GM12878 (cell line): ENCODE measurements at regions not wholly inside any gene's neighbourhood (a gene's known extent, or its start where the extent isn't known, plus 50 kb on each side); places are given as distances from the start of the nearest gene placed in this dataset.

Experiments
- ATAC-seq: fragments of 200-7000 bp; cut with Tn5 transposase; 3 replicates; pipeline ENCODE4 v1.9.1; 2020; ENCODE audit warnings: mild to moderate bottlenecking, moderate library complexity
- BruUV-seq: library from RNA; stranded (reverse); fragments of 400-500 nt; replicated peaks from 2 replicates; lab custom pipeline; 2021; lab: Mats Ljungman, UMichigan
- CTCF ChIA-PET: fragments of 300-600 bp; sonication (Branson Sonifier 250); formaldehyde crosslinking; extraction: SDS; loops from one replicate; lab custom pipeline; 2021; ENCODE audit warnings: inconsistent platforms; lab: Yijun Ruan, JAX
- POLR2A ChIA-PET: fragments of 350-600 bp; formaldehyde crosslinking; extraction: SDS; loops from one replicate; lab custom pipeline; 2021; ENCODE audit warnings: inconsistent platforms; lab: Charles Lee
- RAD21 ChIA-PET: fragments of 300-600 bp; sonication (Branson Sonifier 250); formaldehyde crosslinking; loops from one replicate; lab custom pipeline; 2023; ENCODE audit warnings: antibody characterized with exemption; ENCODE audit not compliant: unreplicated experiment; lab: Charles Lee
- SMC1A ChIA-PET: fragments of 300-600 bp; sonication (Branson Sonifier 250); formaldehyde crosslinking; loops from one replicate; lab custom pipeline; 2023; ENCODE audit not compliant: unreplicated experiment, uncharacterized antibody; lab: Charles Lee
- DNase-seq: peaks from one replicate; pipeline ENCODE4 v3.0.0-alpha.2; 2011; ENCODE audit warnings: low read depth, low spot score
- FAIRE-seq: peaks from 3 replicates; lab custom pipeline; 2011; peaks lifted over from hg19 to GRCh38; lab: Jason Lieb, UNC
- H2AFZ ChIP-seq: 2 replicates; pipeline ENCODE4 v1.6.0; 2011; ENCODE audit warnings: low read depth, low read length, control low read depth; ENCODE audit not compliant: control insufficient read depth
- H3K27ac ChIP-seq: 2 replicates; pipeline ENCODE4 v1.5.1; 2011; ENCODE audit warnings: control low read depth; ENCODE audit not compliant: control insufficient read depth, insufficient read depth
- H3K27me3 ChIP-seq, 2 experiments: replicated peaks in 1 of 2; 2 replicates each; pipeline versions ENCODE4 v1.6.0 to v1.6.1; 2011; ENCODE audit warnings: low read length in 1 of 2; ENCODE audit not compliant: control insufficient read depth in 2 of 2, insufficient read depth in 2 of 2
- H3K36me3 ChIP-seq, 2 experiments: 2 replicates each; pipeline ENCODE4 v1.5.1; 2011; ENCODE audit warnings: low read length in 1 of 2; ENCODE audit not compliant: control insufficient read depth in 2 of 2, insufficient read depth in 2 of 2
- H3K4me1 ChIP-seq: 2 replicates; pipeline ENCODE4 v1.6.1; 2011; ENCODE audit warnings: mild to moderate bottlenecking, low read length, moderate library complexity, mixed read lengths; ENCODE audit not compliant: control insufficient read depth, insufficient read depth
- H3K4me2 ChIP-seq: 2 replicates; pipeline ENCODE4 v1.6.0; 2011; ENCODE audit warnings: control low read depth; ENCODE audit not compliant: control insufficient read depth, insufficient read depth
- H3K4me3 ChIP-seq: fragments of 200-600 bp; sonication (generic); 2 replicates; pipeline ENCODE4 v1.5.1; 2016
- H3K79me2 ChIP-seq: 2 replicates; pipeline ENCODE4 v1.6.0; 2011; ENCODE audit warnings: low read length; ENCODE audit not compliant: control insufficient read depth, insufficient read depth
- H3K9ac ChIP-seq: 2 replicates; pipeline ENCODE4 v1.8.0; 2011; ENCODE audit warnings: low read length, control low read depth, mixed read lengths; ENCODE audit not compliant: control insufficient read depth, insufficient read depth
- H3K9me3 ChIP-seq: replicated peaks from 3 replicates; pipeline ENCODE4 v1.5.1; 2011; ENCODE audit warnings: mild to moderate bottlenecking, low read length; ENCODE audit not compliant: control insufficient read depth, insufficient read depth
- H4K20me1 ChIP-seq: 2 replicates; pipeline ENCODE4 v1.6.0; 2011; ENCODE audit not compliant: control insufficient read depth, insufficient read depth
- BACH1 ChIP-seq: fragments of 450-650 bp; IDR thresholded peaks from 2 replicates; pipeline ENCODE4 v1.6.1; 2017; ENCODE audit warnings: mild to moderate bottlenecking, borderline replicate concordance
- CBFB ChIP-seq: IDR thresholded peaks from 2 replicates; pipeline ENCODE4 v1.6.1; 2016; ENCODE audit warnings: antibody characterized with exemption, low read depth
- CEBPZ ChIP-seq: fragments of 150-350 bp; IDR thresholded peaks from 2 replicates; pipeline ENCODE4 v1.6.1; 2016; ENCODE audit warnings: low read depth, low read length
- EZH2 ChIP-seq: IDR thresholded peaks from 2 replicates; pipeline ENCODE4 v1.6.1; 2012; ENCODE audit warnings: low read depth, mild to moderate bottlenecking, control low read depth, inconsistent platforms, low read length, borderline replicate concordance; ENCODE audit not compliant: control insufficient read depth
- IKZF1 ChIP-seq: fragments of 450-650 bp; conservative IDR thresholded peaks from 2 replicates; pipeline ENCODE4 v1.6.1; 2017; ENCODE audit warnings: antibody characterized with exemption, mild to moderate bottlenecking
- IKZF2 ChIP-seq, 2 experiments: fragments of 450-650 bp; IDR thresholded peaks; 2 replicates each; pipeline ENCODE4 v1.6.1; 2017; ENCODE audit warnings: mild to moderate bottlenecking in 2 of 2, moderate library complexity in 2 of 2
- JUNB ChIP-seq: IDR thresholded peaks from 2 replicates; pipeline ENCODE4 v1.6.1; 2016; ENCODE audit warnings: antibody characterized with exemption, mild to moderate bottlenecking
- NBN ChIP-seq: fragments of 450-650 bp; IDR thresholded peaks from 2 replicates; pipeline ENCODE4 v1.6.1; 2016
- NKRF ChIP-seq: fragments of 450-650 bp; conservative IDR thresholded peaks from 2 replicates; pipeline ENCODE4 v1.6.1; 2017; ENCODE audit warnings: mild to moderate bottlenecking, moderate library complexity
- NRF1 ChIP-seq: conservative IDR thresholded peaks from 2 replicates; pipeline ENCODE4 v1.6.1; 2011; ENCODE audit warnings: mild to moderate bottlenecking, low read depth, low read length, improper control_type of control experiment
- PAX5 ChIP-seq: IDR thresholded peaks from 2 replicates; pipeline ENCODE4 v1.6.1; 2011; ENCODE audit warnings: low read depth, low read length, borderline replicate concordance
- RCOR1 ChIP-seq: conservative IDR thresholded peaks from 2 replicates; pipeline ENCODE4 v1.6.1; 2012; ENCODE audit warnings: low read depth, low read length, improper control_type of control experiment
- RUNX3 ChIP-seq: IDR thresholded peaks from 2 replicates; pipeline ENCODE4 v1.6.1; 2012; ENCODE audit warnings: low read length, inconsistent platforms
- YY1 ChIP-seq: IDR thresholded peaks from 2 replicates; pipeline ENCODE4 v1.6.1; 2011; ENCODE audit warnings: low read depth, mild to moderate bottlenecking, low read length
- ZBED1 ChIP-seq: IDR thresholded peaks from 2 replicates; pipeline ENCODE4 v1.6.1; 2016; ENCODE audit warnings: borderline replicate concordance
- ZBTB4 ChIP-seq: fragments of 450-650 bp; formaldehyde crosslinking; IDR thresholded peaks from 2 replicates; pipeline ENCODE4 v1.4.0; 2022; ENCODE audit warnings: mild to moderate bottlenecking, moderate library complexity
- ZNF274 ChIP-seq: IDR thresholded peaks from one replicate; pipeline ENCODE4 v1.8.0; 2011; ENCODE audit not compliant: insufficient read length, insufficient read depth
- WGBS: methylation state at CpG from one replicate; pipeline ENCODE4 v1.1.6; 2016; ENCODE audit warnings: low lambda C conversion rate; ENCODE audit not compliant: insufficient replicate concordance, insufficient coverage; ENCODE audit errors: missing lambda C conversion rate; 5-methylcytosine and 5-hydroxymethylcytosine counted together
- in situ Hi-C: fragments of 300-500 bp; cut with MboI; formaldehyde crosslinking; loops from 9 replicates; pipeline ENCODE4 v1.14.3; 2018; ENCODE audit warnings: mixed read lengths
- intact Hi-C: fragments of 100-400 bp; cut with micrococcal nuclease; formaldehyde crosslinking; loops from one replicate; pipeline ENCODE4 v1.14.2; 2022; ENCODE audit not compliant: unreplicated experiment

- in situ Hi-C loops, result no loop called here
- no peak for FAIRE-seq
- no peak for DNase-seq
- ChIA-PET SMC1A (interaction anchor here (1.8 kb wide), 1 partner anchor 13 kb away, joined by 4 read pairs; no protein-coding TSS in a partner anchor), RAD21 (no interaction called here), CTCF (interaction anchor here (1.3 kb wide), 1 partner anchor 15 kb away, joined by 3 read pairs; no protein-coding TSS in a partner anchor), POLR2A (no interaction called here)
- Histone ChIP-seq H2AFZ (no peak overlapping the region), H3K4me2 (no peak overlapping the region), H3K9ac (no peak overlapping the region), H3K27me3 (no peaks in the 10 kb centered on the region), H3K4me3 (no peak overlapping the region), H3K27ac (no peak overlapping the region), H3K9me3 (no peaks in the 10 kb centered on the region), H3K79me2 (no peaks in the 10 kb centered on the region), H3K4me1 (no peaks in the 10 kb centered on the region), H4K20me1 (no peaks in the 10 kb centered on the region), H3K36me3 (no peaks in the 10 kb centered on the region)
- BruUV-seq, result no TSS peak
- intact Hi-C loops, result no loop called here
- 0% methylated on average over 1 of the region's 1 CpG for WGBS
- ATAC-seq, result no peak
- TF ChIP-seq IKZF2 (IDR thresholded peaks at IDR 0.05) (no peak), PAX5 (no peak), EZH2 (no peak), NKRF (no peak), ZBTB4 (CRISPR knock-in tag) (no peak), RUNX3 (no peak), NRF1 (no peak), IKZF1 (no peak), JUNB (no peak), CEBPZ (no peak), CBFB (no peak), ZBED1 (no peak), RCOR1 (no peak), ZNF274 (no peak), NBN (no peak), YY1 (no peak), BACH1 (no peak)
Observed at GRCh38 chr12:86681060-86681459, 424.9 kb upstream of the MGAT4C start.
